HG02852 (cell line): ENCODE measurements at regions not wholly inside any gene's neighbourhood (a gene's known extent, or its start where the extent isn't known, plus 50 kb on each side); places are given as distances from the start of the nearest gene placed in this dataset.
"Not testable (repeated sequence)": the region's sequence is repeated elsewhere in the genome, so short reads cannot be mapped to it uniquely, and the experiment has no call there.

Experiments
- ATAC-seq: cut with Tn5 transposase; IDR thresholded peaks from one replicate; pipeline ENCODE4 v1.9.1; 2021; ENCODE audit warnings: mild to moderate bottlenecking, moderate library complexity; ENCODE audit not compliant: unreplicated experiment

GRCh38 chr2:228535396-228535795, 353.9 kb upstream of the SPHKAP start:
- no peak for ATAC-seq

DNA sequence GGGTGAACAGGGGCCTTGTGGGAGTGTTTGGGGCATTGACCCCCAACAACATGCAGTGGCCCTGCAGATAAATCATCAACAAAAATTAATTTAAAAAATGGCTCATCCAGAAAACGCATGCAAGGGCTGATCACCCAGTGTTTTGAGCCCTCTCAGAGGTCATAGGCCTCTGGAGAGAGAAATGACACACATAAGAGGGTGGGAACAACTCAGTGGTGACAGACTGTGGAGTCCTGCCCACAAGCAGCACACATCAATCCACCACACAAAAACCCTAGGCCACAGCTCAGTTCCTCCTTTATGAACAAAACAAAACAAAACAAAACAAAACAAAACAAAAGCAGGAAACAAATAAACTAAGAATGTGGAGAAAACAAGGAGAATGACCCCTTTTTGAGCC, 351.7 kb upstream of the SPHKAP start:
- no peak for ATAC-seq

GRCh38 chr2:228532233-228532632, 350.7 kb upstream of the SPHKAP start:
- ATAC-seq, result no peak

DNA sequence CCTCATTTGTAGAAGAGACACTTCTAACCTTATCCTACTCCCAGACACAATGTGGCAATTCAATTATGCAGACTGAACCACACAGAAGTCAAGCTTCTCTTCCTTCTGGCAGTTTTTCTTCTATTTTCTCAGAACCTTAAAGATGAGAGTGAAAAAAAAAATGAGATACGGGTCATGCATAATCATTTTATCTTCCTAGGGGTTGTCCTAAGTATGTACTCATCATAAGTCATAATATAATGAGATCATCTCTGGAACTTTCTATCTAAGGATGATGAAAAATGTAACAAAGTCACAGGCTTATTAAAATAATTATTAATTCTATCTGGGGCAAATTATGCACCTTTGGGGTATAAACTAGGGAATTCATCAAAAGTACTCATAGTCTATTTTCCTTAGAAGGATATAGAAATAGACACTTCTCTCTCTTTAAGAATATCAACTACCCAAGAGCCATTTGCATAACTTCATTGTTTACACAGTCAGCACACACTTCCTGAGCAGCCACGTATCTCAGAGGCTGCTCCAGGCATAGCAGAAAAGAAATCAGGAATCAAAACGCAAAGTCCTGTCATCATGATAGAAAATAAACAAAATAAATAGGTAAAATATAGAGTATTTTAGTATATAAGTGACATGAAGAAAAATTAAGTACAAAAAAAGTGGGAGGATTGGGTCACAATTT, 345.9 kb upstream of the SPHKAP start:
- no peak for ATAC-seq

- ATAC-seq, result no peak
Observed at GRCh38 chr2:228526687-228527086, 345.2 kb upstream of the SPHKAP start.

DNA sequence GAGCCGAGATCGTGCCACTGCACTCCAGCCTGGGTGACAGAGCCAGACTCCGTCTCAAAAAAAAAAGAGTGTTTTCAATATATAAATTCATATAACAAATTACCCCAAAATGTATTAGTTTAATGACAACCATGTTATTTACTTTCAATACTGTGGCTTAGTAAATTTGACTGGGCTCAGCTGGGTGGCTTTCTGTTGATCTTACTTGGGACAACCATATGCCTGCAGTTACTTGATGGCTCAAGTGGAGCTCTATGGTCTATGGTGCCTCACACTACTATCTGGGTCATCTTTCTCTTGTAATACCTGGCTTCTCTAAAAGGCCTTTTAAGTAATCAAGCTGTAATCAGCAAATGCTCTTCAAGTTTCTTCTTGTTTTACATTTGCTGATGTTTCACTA, 341.5 kb upstream of the SPHKAP start:
- no peak for ATAC-seq

GRCh38 chr2:228522276-228522675, 340.8 kb upstream of the SPHKAP start:
- no peak for ATAC-seq

GRCh38 chr2:228519561-228519960, 338.1 kb upstream of the SPHKAP start:
- ATAC-seq, result no peak

DNA sequence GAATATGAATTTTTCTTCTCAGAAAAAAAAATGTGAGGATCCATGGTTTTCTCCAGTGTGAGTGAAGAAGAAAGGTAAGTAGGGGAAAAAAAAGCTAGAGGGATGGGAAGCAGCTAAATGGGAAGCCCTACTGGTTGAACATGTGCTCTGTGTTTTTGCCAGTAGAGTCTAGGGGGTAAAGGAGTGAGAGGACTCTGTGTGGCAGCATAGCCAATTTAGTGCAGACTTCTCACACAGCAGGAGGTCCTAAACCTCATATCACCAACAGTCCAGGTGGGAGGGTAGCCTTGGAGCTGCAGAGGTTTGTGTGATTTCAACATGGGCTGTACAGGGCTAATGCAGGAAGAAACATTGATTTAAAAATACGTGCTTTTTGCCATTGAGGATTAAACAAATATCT, 334.5 kb upstream of the SPHKAP start:
- ATAC-seq, result no peak

GRCh38 chr2:228513480-228513879, 332.0 kb upstream of the SPHKAP start:
- ATAC-seq, result not testable (repeated sequence)

- no peak for ATAC-seq
Observed at GRCh38 chr2:228509021-228509420, 327.5 kb upstream of the SPHKAP start.

- ATAC-seq, result no peak
Observed at GRCh38 chr2:228507870-228508269, 326.4 kb upstream of the SPHKAP start.

- no peak for ATAC-seq
Observed at GRCh38 chr2:228507231-228507824, 325.8 kb upstream of the SPHKAP start.

DNA sequence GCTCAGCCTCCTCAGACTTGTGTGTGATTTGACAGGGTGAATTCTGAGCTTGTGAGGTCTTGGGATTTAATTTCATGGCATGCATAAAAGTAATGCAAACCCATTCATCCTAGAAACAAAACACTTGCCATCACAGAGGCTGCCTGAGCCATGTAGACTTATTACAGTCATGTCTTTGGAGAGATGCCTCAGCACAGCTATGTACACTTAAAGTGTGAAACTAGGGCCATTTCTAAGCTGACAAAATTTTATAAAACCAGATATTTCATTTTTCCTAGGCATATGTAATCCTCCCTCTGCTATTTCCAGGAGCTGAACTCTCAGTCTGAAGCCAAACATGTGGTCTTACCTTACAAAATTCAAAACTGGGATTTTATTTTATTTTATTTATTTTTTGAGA, 322.2 kb upstream of the SPHKAP start:
- ATAC-seq, result no peak

GRCh38 chr2:228493852-228494251, 312.4 kb upstream of the SPHKAP start:
- no peak for ATAC-seq

DNA sequence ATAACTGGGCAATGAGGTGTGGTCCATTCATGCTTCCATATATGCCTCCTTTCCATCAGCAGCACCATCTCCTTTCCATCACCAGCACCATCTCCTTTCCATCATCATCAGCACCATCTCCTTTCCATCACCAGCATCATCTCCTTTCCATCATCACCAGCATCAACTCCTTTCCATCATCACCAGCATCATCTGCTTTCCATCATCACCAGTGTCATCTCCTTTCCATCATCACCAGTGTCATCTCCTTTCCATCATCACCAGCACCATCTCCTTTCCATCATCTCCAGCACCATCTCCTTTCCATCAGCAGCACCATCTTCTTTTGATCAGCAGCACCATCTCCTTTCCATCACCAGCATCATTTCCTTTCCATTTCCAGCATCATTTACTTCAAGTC, 297.5 kb upstream of the SPHKAP start:
- no peak for ATAC-seq

GRCh38 chr2:228474466-228474865, 293.0 kb upstream of the SPHKAP start:
- no peak for ATAC-seq

GRCh38 chr2:228469721-228470120, 288.2 kb upstream of the SPHKAP start:
- ATAC-seq, result no peak

GRCh38 chr2:228466851-228467250, 285.4 kb upstream of the SPHKAP start:
- no peak for ATAC-seq

DNA sequence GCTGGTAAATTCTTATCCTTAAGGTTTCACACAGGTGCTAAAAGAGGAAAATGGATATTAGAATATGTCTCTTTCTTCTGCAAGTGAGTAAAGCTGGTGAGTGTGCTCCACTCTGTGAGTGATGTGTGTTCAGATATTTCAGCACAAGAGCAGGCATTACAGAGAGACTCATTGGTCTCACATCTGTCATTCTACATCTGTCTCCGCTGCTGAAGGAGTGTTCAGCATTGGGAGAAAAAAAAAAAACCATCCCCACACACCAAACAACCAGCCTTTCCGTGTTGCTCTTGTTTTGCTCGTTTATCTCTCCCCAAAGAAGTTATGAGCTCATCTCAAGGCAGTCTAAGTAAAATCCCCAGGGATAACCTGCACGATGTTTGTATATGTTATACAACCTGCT, 283.9 kb upstream of the SPHKAP start:
- ATAC-seq, result no peak

DNA sequence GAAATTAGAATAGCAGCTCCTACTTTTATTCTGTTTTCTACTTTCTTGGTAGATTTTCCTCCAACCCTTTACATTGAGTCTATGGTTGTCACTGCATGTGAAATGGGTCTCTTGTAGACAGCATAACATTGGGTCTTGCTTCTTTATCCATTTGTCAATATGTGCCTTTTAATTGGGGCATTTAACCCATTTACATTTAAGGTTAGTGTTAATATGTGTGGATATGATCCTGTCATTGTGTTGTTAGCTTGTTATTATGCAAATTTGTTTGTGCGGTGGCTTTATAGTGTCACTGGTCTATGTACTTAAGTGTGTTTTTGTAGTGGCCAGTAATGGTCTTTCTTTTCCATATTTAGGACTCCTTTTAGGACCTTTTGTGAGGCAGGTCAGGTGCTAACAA, 276.9 kb upstream of the SPHKAP start:
- no peak for ATAC-seq

GRCh38 chr2:228447266-228447915, 265.9 kb upstream of the SPHKAP start:
- ATAC-seq, result no peak
